GM23338 (cell line): ENCODE measurements at regions not wholly inside any gene's neighbourhood (a gene's known extent, or its start where the extent isn't known, plus 50 kb on each side); places are given as distances from the start of the nearest gene placed in this dataset.

Source experiments
- ATAC-seq: fragments of 200-7000 bp; cut with Tn5 transposase; 3 replicates; pipeline ENCODE4 v1.9.1; 2020
- DNase-seq: peaks from one replicate; pipeline ENCODE4 v3.0.0-alpha.2; 2015; ENCODE audit warnings: low spot score
- H2AFZ ChIP-seq: fragments of 200-600 bp; sonication (generic); 2 replicates; pipeline ENCODE4 v1.8.0; 2016; ENCODE audit warnings: antibody characterized with exemption, mild to moderate bottlenecking, moderate library complexity
- H3F3A ChIP-seq: fragments of 200-600 bp; sonication (generic); replicated peaks from 2 replicates; pipeline ENCODE4 v1.8.0; 2017; ENCODE audit warnings: antibody characterized with exemption, mixed run types, low read depth
- H3K27ac ChIP-seq: fragments of 200-600 bp; sonication (generic); 2 replicates; pipeline ENCODE4 v1.6.1; 2016; ENCODE audit warnings: low read depth
- H3K27me3 ChIP-seq: fragments of 200-600 bp; sonication (generic); 2 replicates; pipeline ENCODE4 v1.8.0; 2016; ENCODE audit warnings: mild to moderate bottlenecking, mixed run types, moderate library complexity; ENCODE audit not compliant: insufficient read depth
- H3K36me3 ChIP-seq: fragments of 200-600 bp; sonication (generic); 2 replicates; pipeline ENCODE4 v1.8.0; 2016; ENCODE audit warnings: mild to moderate bottlenecking; ENCODE audit not compliant: insufficient read depth
- H3K4me1 ChIP-seq: fragments of 200-600 bp; sonication (generic); 2 replicates; pipeline ENCODE4 v1.8.0; 2016; ENCODE audit warnings: mild to moderate bottlenecking, moderate library complexity; ENCODE audit not compliant: insufficient read depth
- H3K4me2 ChIP-seq: fragments of 200-600 bp; sonication (generic); 2 replicates; pipeline ENCODE4 v1.7.1; 2017; ENCODE audit warnings: mixed run types
- H3K4me3 ChIP-seq: fragments of 200-600 bp; sonication (generic); 2 replicates; pipeline ENCODE4 v1.6.1; 2016; ENCODE audit warnings: mixed run types
- H3K79me2 ChIP-seq: fragments of 200-600 bp; sonication (generic); replicated peaks from 2 replicates; pipeline ENCODE4 v1.8.0; 2017; ENCODE audit warnings: mild to moderate bottlenecking; ENCODE audit not compliant: insufficient read depth
- H3K9me2 ChIP-seq: fragments of 200-600 bp; sonication (generic); 2 replicates; pipeline ENCODE4 v1.8.0; 2017; ENCODE audit not compliant: insufficient read depth
- H4K20me1 ChIP-seq: fragments of 200-600 bp; sonication (generic); replicated peaks from 2 replicates; pipeline ENCODE4 v1.8.0; 2017; ENCODE audit warnings: mild to moderate bottlenecking; ENCODE audit not compliant: insufficient read depth
- H3K27ac Mint-ChIP-seq: 2 replicates; pipeline ENCODE4 v1.8.0; 2020; ENCODE audit warnings: inconsistent platforms, mild to moderate bottlenecking, moderate library complexity, mixed read lengths
- H3K27me3 Mint-ChIP-seq: 3 replicates; pipeline ENCODE4 v1.8.0; 2022; ENCODE audit warnings: low read depth, mild to moderate bottlenecking, moderate library complexity, mixed read lengths, inconsistent platforms; ENCODE audit not compliant: insufficient read depth, poor library complexity
- H3K36me3 Mint-ChIP-seq: 3 replicates; pipeline ENCODE4 v1.8.0; 2021; ENCODE audit warnings: low read depth, mild to moderate bottlenecking, inconsistent platforms, moderate library complexity, mixed read lengths
- H3K4me1 Mint-ChIP-seq: 3 replicates; pipeline ENCODE4 v1.8.0; 2020; ENCODE audit warnings: mild to moderate bottlenecking, inconsistent platforms, mixed read lengths
- H3K4me3 Mint-ChIP-seq: 3 replicates; pipeline ENCODE4 v1.8.0; 2021; ENCODE audit warnings: moderate library complexity, mild to moderate bottlenecking, inconsistent platforms, mixed read lengths
- H3K9me3 Mint-ChIP-seq: 3 replicates; pipeline ENCODE4 v1.8.0; 2020; ENCODE audit warnings: moderate library complexity, mild to moderate bottlenecking, inconsistent platforms, mixed read lengths
- ETS1 ChIP-seq: IDR thresholded peaks from 2 replicates; pipeline ENCODE4 v1.6.1; 2016; ENCODE audit warnings: antibody characterized with exemption
- EZH2 ChIP-seq: fragments of 200-600 bp; sonication (generic); IDR thresholded peaks from one replicate; pipeline ENCODE4 v1.8.0; 2017; ENCODE audit warnings: antibody characterized with exemption, mild to moderate bottlenecking, low read depth; ENCODE audit not compliant: unreplicated experiment
- EZH2phosphoT487 ChIP-seq: fragments of 200-600 bp; sonication (generic); IDR thresholded peaks from one replicate; pipeline ENCODE4 v1.8.1; 2018; ENCODE audit warnings: antibody characterized with exemption; ENCODE audit not compliant: unreplicated experiment
- POLR2AphosphoS5 ChIP-seq: IDR thresholded peaks from 2 replicates; pipeline ENCODE4 v1.6.1; 2016; ENCODE audit warnings: antibody characterized with exemption, low read depth
- REST ChIP-seq: IDR thresholded peaks from one replicate; pipeline ENCODE4 v1.6.1; 2018; ENCODE audit warnings: antibody characterized with exemption; ENCODE audit not compliant: unreplicated experiment
- ZNF114 ChIP-seq: fragments of 250-450 bp; sonication (Bioruptor Pico); IDR thresholded peaks from 2 replicates; pipeline ENCODE4 v1.5.0; 2020; ENCODE audit warnings: mild to moderate bottlenecking, moderate library complexity
- ZNF331 ChIP-seq: fragments of 250-450 bp; sonication (Bioruptor Pico); IDR thresholded peaks from 2 replicates; pipeline ENCODE4 v1.5.0; 2020; ENCODE audit warnings: low read depth, mild to moderate bottlenecking, moderate library complexity
- ZNF462 ChIP-seq: fragments of 250-450 bp; sonication (Bioruptor Pico); IDR thresholded peaks from 2 replicates; pipeline ENCODE4 v1.5.0; 2020; ENCODE audit warnings: mild to moderate bottlenecking, moderate library complexity

GRCh38 chr10:91137822-91138221 lies 82.6 kb upstream of the PCGF5 start:
- Histone ChIP-seq H3F3A (no peaks in the 10 kb centered on the region), H4K20me1 (no peaks in the 10 kb centered on the region), H3K4me3 (no peak overlapping the region), H3K27me3 (no peaks in the 10 kb centered on the region), H3K4me1 (0 out of 2 replicates have a peak, but pooled peaks cover 4% of the 10 kb centered on the region), H2AFZ (no peak overlapping the region), H3K36me3 (no peaks in the 10 kb centered on the region), H3K79me2 (no peaks in the 10 kb centered on the region), H3K9me2 (no peaks in the 10 kb centered on the region), H3K4me2 (no peak overlapping the region), H3K27ac (no peak overlapping the region)
- Mint-ChIP-seq H3K4me3 (no peak overlapping the region), H3K9me3 (no peaks in the 10 kb centered on the region), H3K4me1 (peaks cover 13% of the 10 kb centered on the region; the same call in 2 of the 3 replicates), H3K36me3 (no peaks in the 10 kb centered on the region), H3K27ac (no peak overlapping the region), H3K27me3 (peaks cover 1% of the 10 kb centered on the region)
- ATAC-seq (no peak), DNase-seq (no peak)
- TF ChIP-seq POLR2AphosphoS5 (no peak), REST (no peak), ETS1 (no peak), EZH2phosphoT487 (no peak), ZNF114 (CRISPR knock-in tag) (no peak), EZH2 (no peak), ZNF331 (CRISPR knock-in tag) (no peak), ZNF462 (CRISPR knock-in tag) (no peak)
